Hematopoietic multipotent progenitor cell treated with erythropoietin and hydrocortisone succinate and interleukin-3 and kit ligand, for 8 days (in vitro differentiated cells): ENCODE measurements at regions not wholly inside any gene's neighbourhood (a gene's known extent, or its start where the extent isn't known, plus 50 kb on each side); places are given as distances from the start of the nearest gene placed in this dataset.

Source experiments
- DNase-seq: peaks from one replicate; pipeline ENCODE4 v3.0.0-alpha.2; 2015

GRCh38 chr5:97405941-97406340 lies 222.9 kb upstream of the RIOK2 start:
- DNase-seq, result no peak

GRCh38 chr5:97406946-97407676 lies 224.1 kb upstream of the RIOK2 start:
- no peak for DNase-seq

- DNase-seq, result no peak
Observed at GRCh38 chr5:97408331-97408730, 225.3 kb upstream of the RIOK2 start.

GRCh38 chr5:97412959-97413358 lies 229.9 kb upstream of the RIOK2 start:
- DNase-seq, result no peak

- DNase-seq, result no peak
Observed at GRCh38 chr5:97417986-97418385, 234.9 kb upstream of the RIOK2 start.

GRCh38 chr5:97418462-97418861 lies 235.4 kb upstream of the RIOK2 start:
- DNase-seq, result no peak

GRCh38 chr5:97420646-97421045 lies 237.6 kb upstream of the RIOK2 start:
- no peak for DNase-seq

GRCh38 chr5:97422678-97423077 lies 239.6 kb upstream of the RIOK2 start:
- DNase-seq, result no peak

- DNase-seq, result no peak
Observed at GRCh38 chr5:97425511-97425910, 242.5 kb upstream of the RIOK2 start.

- DNase-seq, result no peak
Observed at GRCh38 chr5:97427235-97427634, 244.2 kb upstream of the RIOK2 start.

GRCh38 chr5:97434021-97434420 lies 251.0 kb upstream of the RIOK2 start:
- DNase-seq, result no peak

GRCh38 chr5:97436405-97436804 lies 253.4 kb upstream of the RIOK2 start:
- DNase-seq, result no peak

GRCh38 chr5:97443740-97444139 lies 260.7 kb upstream of the RIOK2 start:
- no peak for DNase-seq

GRCh38 chr5:97449172-97449571 lies 266.1 kb upstream of the RIOK2 start:
- DNase-seq, result no peak

GRCh38 chr5:97452646-97453045 lies 269.6 kb upstream of the RIOK2 start:
- peak; percentile 1 for DNase-seq

- DNase-seq, result no peak
Observed at GRCh38 chr5:97453263-97453662, 270.2 kb upstream of the RIOK2 start.

GRCh38 chr5:97454015-97454414 lies 271.0 kb upstream of the RIOK2 start:
- DNase-seq, result no peak

GRCh38 chr5:97455996-97456395 lies 272.9 kb upstream of the RIOK2 start:
- no peak for DNase-seq

- DNase-seq, result no peak
Observed at GRCh38 chr5:97458851-97459250, 275.8 kb upstream of the RIOK2 start.

GRCh38 chr5:97471951-97472350 lies 288.9 kb upstream of the RIOK2 start:
- no peak for DNase-seq

- no peak for DNase-seq
Observed at GRCh38 chr5:97475847-97476246, 292.8 kb upstream of the RIOK2 start.

GRCh38 chr5:97476852-97477534 lies 293.9 kb upstream of the RIOK2 start:
- no peak for DNase-seq

- DNase-seq, result no peak
Observed at GRCh38 chr5:97478483-97478882, 295.4 kb upstream of the RIOK2 start.

GRCh38 chr5:97480313-97480712 lies 297.3 kb upstream of the RIOK2 start:
- DNase-seq, result no peak
